H9 (cell line): ENCODE measurements at regions not wholly inside any gene's neighbourhood (a gene's known extent, or its start where the extent isn't known, plus 50 kb on each side); places are given as distances from the start of the nearest gene placed in this dataset.

ENCODE experiments used
- DNase-seq: peaks from one replicate; pipeline ENCODE4 v3.0.0-alpha.2; 2017
- H2AFZ ChIP-seq: one replicate; pipeline ENCODE4 v1.6.1; 2013; ENCODE audit warnings: mild to moderate bottlenecking, low read length, control low read depth, moderate library complexity
- H2AK5ac ChIP-seq: 2 replicates; pipeline ENCODE4 v1.6.1; 2013; ENCODE audit warnings: low read length, control low read depth, mixed read lengths; ENCODE audit not compliant: insufficient read length
- H2BK120ac ChIP-seq: one replicate; pipeline ENCODE4 v1.6.1; 2013; ENCODE audit warnings: low read depth, mild to moderate bottlenecking, low read length, control low read depth, inconsistent platforms; ENCODE audit not compliant: poor library complexity, severe bottlenecking
- H2BK12ac ChIP-seq: 2 replicates; pipeline ENCODE4 v1.6.1; 2013; ENCODE audit warnings: low read length, control low read depth, mixed read lengths, low read depth; ENCODE audit not compliant: insufficient read length
- H2BK15ac ChIP-seq: 2 replicates; pipeline ENCODE4 v1.6.1; 2013; ENCODE audit warnings: low read depth, low read length, control low read depth
- H2BK20ac ChIP-seq: one replicate; pipeline ENCODE4 v1.6.1; 2013; ENCODE audit warnings: low read depth, mild to moderate bottlenecking, low read length, control low read depth, inconsistent platforms; ENCODE audit not compliant: poor library complexity, severe bottlenecking
- H2BK5ac ChIP-seq: 2 replicates; pipeline ENCODE4 v1.6.1; 2013; ENCODE audit warnings: low read length, control low read depth, mixed read lengths; ENCODE audit not compliant: insufficient read length
- H3K14ac ChIP-seq: 2 replicates; pipeline ENCODE4 v1.6.1; 2013; ENCODE audit warnings: low read length, control low read depth; ENCODE audit not compliant: insufficient read depth
- H3K18ac ChIP-seq: 2 replicates; pipeline ENCODE4 v1.6.1; 2013; ENCODE audit warnings: low read depth, mild to moderate bottlenecking, mixed read lengths, low read length, control low read depth; ENCODE audit not compliant: insufficient read length
- H3K23ac ChIP-seq: 2 replicates; pipeline ENCODE4 v1.6.1; 2013; ENCODE audit warnings: low read length, control low read depth, mixed read lengths, low read depth; ENCODE audit not compliant: insufficient read length
- H3K23me2 ChIP-seq: 2 replicates; pipeline ENCODE4 v1.6.1; 2013; ENCODE audit warnings: low read depth, mild to moderate bottlenecking, mixed read lengths, low read length, control low read depth; ENCODE audit not compliant: insufficient read length, poor library complexity, severe bottlenecking
- H3K27ac ChIP-seq: 2 replicates; pipeline ENCODE4 v1.5.1; 2013; ENCODE audit warnings: low read length, control low read depth, mixed read lengths, low read depth; ENCODE audit not compliant: insufficient read length
- H3K27me3 ChIP-seq: 2 replicates; pipeline ENCODE4 v1.6.1; 2013; ENCODE audit warnings: low read length, control low read depth, inconsistent platforms; ENCODE audit not compliant: insufficient read depth
- H3K4ac ChIP-seq: 2 replicates; pipeline ENCODE4 v1.6.1; 2013; ENCODE audit warnings: low read depth, mild to moderate bottlenecking, control low read depth, inconsistent platforms, low read length, moderate library complexity
- H3K4me1 ChIP-seq: 2 replicates; pipeline ENCODE4 v1.6.1; 2013; ENCODE audit warnings: low read length, control low read depth, inconsistent platforms; ENCODE audit not compliant: insufficient read depth
- H3K4me2 ChIP-seq: 2 replicates; pipeline ENCODE4 v1.6.1; 2013; ENCODE audit warnings: low read length, control low read depth, mixed read lengths; ENCODE audit not compliant: insufficient read length, insufficient read depth
- H3K56ac ChIP-seq: 2 replicates; pipeline ENCODE4 v1.6.1; 2013; ENCODE audit warnings: low read depth, mild to moderate bottlenecking, mixed read lengths, low read length, control low read depth; ENCODE audit not compliant: insufficient read length
- H3K79me1 ChIP-seq: 2 replicates; pipeline ENCODE4 v1.6.1; 2013; ENCODE audit warnings: low read depth, mild to moderate bottlenecking, moderate library complexity, low read length, control low read depth, inconsistent platforms; ENCODE audit not compliant: insufficient read depth, poor library complexity, severe bottlenecking
- H3K79me2 ChIP-seq: 2 replicates; pipeline ENCODE4 v1.6.1; 2013; ENCODE audit warnings: low read length, control low read depth, inconsistent platforms; ENCODE audit not compliant: insufficient read depth
- H3K9ac ChIP-seq: 2 replicates; pipeline ENCODE4 v1.6.1; 2013; ENCODE audit warnings: low read length, control low read depth, mixed read lengths; ENCODE audit not compliant: insufficient read length; ENCODE audit errors: extremely low read depth
- H3K9me3 ChIP-seq: one replicate; pipeline ENCODE4 v1.6.1; 2013; ENCODE audit warnings: low read depth, low read length, inconsistent platforms; ENCODE audit not compliant: control insufficient read depth
- H3T11ph ChIP-seq: one replicate; pipeline ENCODE4 v1.6.1; 2013; ENCODE audit warnings: mild to moderate bottlenecking, low read length, control low read depth, inconsistent platforms
- H4K20me1 ChIP-seq: one replicate; pipeline ENCODE4 v1.6.1; 2013; ENCODE audit not compliant: control insufficient read depth, insufficient read length, insufficient read depth
- H4K5ac ChIP-seq: 2 replicates; pipeline ENCODE4 v1.6.1; 2013; ENCODE audit warnings: low read depth, mild to moderate bottlenecking, mixed read lengths, low read length, control low read depth; ENCODE audit not compliant: insufficient read length
- H4K8ac ChIP-seq: replicated peaks from 2 replicates; pipeline ENCODE4 v1.6.1; 2013; ENCODE audit warnings: low read length, control low read depth, mixed read lengths, low read depth; ENCODE audit not compliant: insufficient read length
- H4K91ac ChIP-seq: 2 replicates; pipeline ENCODE4 v1.6.1; 2013; ENCODE audit warnings: low read depth, mild to moderate bottlenecking, moderate library complexity, mixed read lengths, low read length, control low read depth; ENCODE audit not compliant: insufficient read length
- H3K27ac Mint-ChIP-seq, 3 experiments: 2 replicates in 2 of 3; 3 replicates in 1 of 3; pipeline ENCODE4 v1.8.0; 2020 to 2021; ENCODE audit warnings: mixed read lengths in 3 of 3, mild to moderate bottlenecking in 1 of 3, moderate library complexity in 1 of 3
- H3K27me3 Mint-ChIP-seq: 2 replicates; pipeline ENCODE4 v1.8.0; 2021; ENCODE audit warnings: low read depth, mild to moderate bottlenecking, moderate library complexity, mixed read lengths
- H3K36me3 Mint-ChIP-seq, 3 experiments: 2 replicates in 2 of 3; 3 replicates in 1 of 3; pipeline ENCODE4 v1.8.0; 2020 to 2021; ENCODE audit warnings: low read depth in 3 of 3, mixed read lengths in 3 of 3; ENCODE audit not compliant: insufficient read depth in 1 of 3
- H3K4me1 Mint-ChIP-seq, 2 experiments: 2 replicates each; pipeline ENCODE4 v1.8.0; 2020; ENCODE audit warnings: mixed read lengths in 2 of 2
- H3K4me3 Mint-ChIP-seq, 2 experiments: 2 replicates in 1 of 2; 3 replicates in 1 of 2; pipeline ENCODE4 v1.8.0; 2020 to 2021; ENCODE audit warnings: mild to moderate bottlenecking in 2 of 2, mixed read lengths in 2 of 2, moderate library complexity in 1 of 2
- H3K9me3 Mint-ChIP-seq, 2 experiments: 2 replicates in 1 of 2; 3 replicates in 1 of 2; pipeline ENCODE4 v1.8.0; 2020; ENCODE audit warnings: mild to moderate bottlenecking in 2 of 2, mixed read lengths in 2 of 2, moderate library complexity in 1 of 2
- WGBS: extraction: QIAGEN DNeasy Blood & Tissue Kit; methylation state at CpG from one replicate; pipeline ENCODE4 v1.1.7; 2013; ENCODE audit warnings: missing lambda C conversion rate, low lambda C conversion rate, mixed read lengths; ENCODE audit not compliant: insufficient read length; ENCODE audit errors: extremely low coverage; 5-methylcytosine and 5-hydroxymethylcytosine counted together
- TF ChIP-seq, protein P1 (sequence below): fragments of 200-600 bp; sonication (generic); conservative IDR thresholded peaks from 3 replicates; pipeline ENCODE4 v1.8.0; 2021; ENCODE audit warnings: antibody characterized with exemption, mild to moderate bottlenecking

DNA sequence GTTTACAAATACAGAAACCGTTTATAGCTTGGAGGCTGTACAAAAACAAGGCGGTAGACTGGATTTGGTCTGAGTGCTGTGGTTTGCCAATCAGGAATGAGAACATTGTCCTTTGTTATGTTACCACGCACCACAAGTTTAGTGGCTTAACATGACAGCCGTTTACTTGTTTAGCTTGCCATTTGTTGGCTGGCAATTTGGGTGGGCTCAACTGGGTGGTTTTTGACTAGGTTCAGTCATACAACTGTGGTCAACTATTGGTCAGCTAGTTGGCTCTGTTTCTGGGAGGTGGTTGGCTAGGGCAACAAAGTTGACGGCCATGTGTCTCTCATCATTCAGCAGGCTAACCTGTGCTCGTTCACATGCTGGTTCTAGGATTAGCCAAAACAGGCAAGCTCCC, 60.1 kb upstream of the SP8 start:
- Histone ChIP-seq H3K14ac (no peak overlapping the region), H3K56ac (no peak overlapping the region), H2BK12ac (no peak overlapping the region), H3K27ac (no peak overlapping the region), H2AFZ (no peak overlapping the region), H4K8ac (no peak overlapping the region), H4K91ac (no peak overlapping the region), H2AK5ac (no peak overlapping the region), H3K79me1 (no peaks in the 10 kb centered on the region), H4K20me1 (no peaks in the 10 kb centered on the region), H3K79me2 (peaks cover 3% of the 10 kb centered on the region; the same call in 1 of the 2 replicates), H2BK5ac (no peak overlapping the region), H3K9me3 (no peaks in the 10 kb centered on the region), H3K23ac (no peak overlapping the region), H3T11ph (no peak overlapping the region), H3K27me3 (no peaks in the 10 kb centered on the region), H2BK120ac (no peak overlapping the region), H3K23me2 (no peaks in the 10 kb centered on the region), H4K5ac (no peak overlapping the region), H2BK20ac (no peak overlapping the region), H3K18ac (no peak overlapping the region), H3K4ac (no peak overlapping the region), H3K4me1 (no peaks in the 10 kb centered on the region), H3K9ac (no peak overlapping the region), H2BK15ac (no peak overlapping the region), H3K4me2 (no peak overlapping the region)
- TF ChIP-seq, protein P1, sequence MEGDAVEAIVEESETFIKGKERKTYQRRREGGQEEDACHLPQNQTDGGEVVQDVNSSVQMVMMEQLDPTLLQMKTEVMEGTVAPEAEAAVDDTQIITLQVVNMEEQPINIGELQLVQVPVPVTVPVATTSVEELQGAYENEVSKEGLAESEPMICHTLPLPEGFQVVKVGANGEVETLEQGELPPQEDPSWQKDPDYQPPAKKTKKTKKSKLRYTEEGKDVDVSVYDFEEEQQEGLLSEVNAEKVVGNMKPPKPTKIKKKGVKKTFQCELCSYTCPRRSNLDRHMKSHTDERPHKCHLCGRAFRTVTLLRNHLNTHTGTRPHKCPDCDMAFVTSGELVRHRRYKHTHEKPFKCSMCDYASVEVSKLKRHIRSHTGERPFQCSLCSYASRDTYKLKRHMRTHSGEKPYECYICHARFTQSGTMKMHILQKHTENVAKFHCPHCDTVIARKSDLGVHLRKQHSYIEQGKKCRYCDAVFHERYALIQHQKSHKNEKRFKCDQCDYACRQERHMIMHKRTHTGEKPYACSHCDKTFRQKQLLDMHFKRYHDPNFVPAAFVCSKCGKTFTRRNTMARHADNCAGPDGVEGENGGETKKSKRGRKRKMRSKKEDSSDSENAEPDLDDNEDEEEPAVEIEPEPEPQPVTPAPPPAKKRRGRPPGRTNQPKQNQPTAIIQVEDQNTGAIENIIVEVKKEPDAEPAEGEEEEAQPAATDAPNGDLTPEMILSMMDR: no peak
- WGBS: no CpG with 5 or more reads among the region's 6 CpGs
- no peak overlapping the region; a peak in 1 of 7 replicates for H3K27ac Mint-ChIP-seq
- H3K4me3 Mint-ChIP-seq: no peak overlapping the region
- H3K36me3 Mint-ChIP-seq: peaks cover 0 to 7% (median 3%) of the 10 kb centered on the region in 3 experiments; a peak in 1 of 7 replicates
- H3K4me1 Mint-ChIP-seq: peaks cover 0 to 7% of the 10 kb centered on the region in 2 experiments; a peak in 1 of 4 replicates
- no peaks in the 10 kb centered on the region; the same call in 1 of the 2 replicates for H3K27me3 Mint-ChIP-seq
- no peaks in the 10 kb centered on the region for H3K9me3 Mint-ChIP-seq
- DNase-seq: no peak
